ENCODE measurements at regions not wholly inside any gene's neighbourhood (a gene's known extent, or its start where the extent isn't known, plus 50 kb on each side); places are given as distances from the start of the nearest gene placed in this dataset.

DNA sequence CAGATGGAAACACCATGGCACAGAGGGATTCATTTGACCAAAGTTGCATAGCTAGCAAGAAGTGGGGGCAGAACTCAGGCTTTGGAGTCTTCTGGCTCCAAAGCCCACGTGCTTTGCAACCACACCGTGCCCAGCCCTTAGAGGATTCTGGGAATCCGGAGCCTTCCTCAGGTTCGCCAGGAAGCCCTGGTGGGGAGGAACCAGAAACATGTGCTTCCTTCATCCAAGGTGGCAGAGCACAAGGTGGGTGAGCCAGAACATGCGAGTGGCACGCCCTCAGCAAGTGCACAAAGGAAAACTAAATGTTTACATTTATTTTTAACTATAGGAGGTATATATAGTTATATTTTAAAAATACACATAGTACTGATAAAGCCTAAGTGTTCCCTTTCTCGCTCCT is 151.9 kb upstream of the NECTIN1 start:
- DNase-seq = no peak

DNA sequence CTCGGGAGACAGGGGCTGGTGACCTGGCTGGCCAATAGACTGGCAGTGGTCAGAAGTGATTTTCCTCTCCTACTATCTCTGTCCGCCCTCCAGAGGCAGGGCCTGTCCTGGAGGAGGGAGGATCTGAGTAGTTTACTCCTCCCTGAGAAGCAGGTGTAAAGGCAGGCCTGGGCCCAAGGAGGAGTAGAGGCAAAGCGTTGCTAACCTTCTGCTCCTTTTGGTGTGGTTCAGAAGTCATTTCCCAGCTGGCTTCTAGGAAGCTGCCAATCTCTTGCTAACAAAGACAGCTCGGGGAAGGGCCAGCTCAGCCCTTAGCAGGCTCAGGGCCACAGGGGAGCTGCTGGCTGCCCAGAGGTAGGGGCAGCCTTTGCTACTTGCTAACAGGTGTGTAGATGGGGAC is 151.1 kb upstream of the NECTIN1 start:
- DNase-seq = no peak

DNA sequence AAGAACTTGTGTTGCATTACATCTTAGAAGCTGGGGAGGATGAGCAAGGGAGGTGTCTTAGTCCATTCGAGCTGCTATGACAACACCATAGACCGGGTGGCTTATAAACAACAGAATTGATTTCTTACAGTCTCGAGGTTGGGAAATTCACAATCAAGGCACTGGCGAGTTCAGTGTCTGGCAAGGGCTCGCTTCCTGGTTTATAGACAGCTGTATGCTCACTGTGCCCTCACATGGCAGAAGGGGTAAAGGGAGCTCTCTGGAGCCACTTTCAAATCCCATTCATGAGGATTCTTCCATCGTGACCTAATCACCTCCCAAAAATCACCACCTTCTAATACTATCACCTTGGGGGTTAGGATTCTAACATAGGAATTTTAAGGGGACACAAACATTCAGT is 150.0 kb upstream of the NECTIN1 start:
- DNase-seq = no peak

DNA sequence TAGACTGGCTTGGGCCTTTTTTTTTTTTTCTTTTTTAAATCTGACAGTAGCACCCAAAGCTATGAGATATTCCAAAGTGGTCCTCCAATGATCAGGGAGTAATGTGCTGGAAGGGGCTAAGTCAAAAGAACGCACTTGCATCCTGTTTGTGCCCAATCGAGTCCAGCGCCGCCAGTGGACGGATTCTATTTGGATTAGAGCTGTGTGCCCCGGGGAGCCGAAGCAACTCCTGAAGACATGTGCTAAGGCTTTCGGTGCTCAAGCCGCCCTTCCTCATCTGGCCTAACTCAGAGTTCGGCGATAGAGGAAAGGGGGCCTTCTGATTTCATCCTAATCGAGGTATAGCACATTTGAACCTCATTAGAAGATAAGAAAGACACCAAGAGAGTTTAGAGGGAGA is 147.8 kb upstream of the NECTIN1 start:
- DNase-seq = no peak

DNA sequence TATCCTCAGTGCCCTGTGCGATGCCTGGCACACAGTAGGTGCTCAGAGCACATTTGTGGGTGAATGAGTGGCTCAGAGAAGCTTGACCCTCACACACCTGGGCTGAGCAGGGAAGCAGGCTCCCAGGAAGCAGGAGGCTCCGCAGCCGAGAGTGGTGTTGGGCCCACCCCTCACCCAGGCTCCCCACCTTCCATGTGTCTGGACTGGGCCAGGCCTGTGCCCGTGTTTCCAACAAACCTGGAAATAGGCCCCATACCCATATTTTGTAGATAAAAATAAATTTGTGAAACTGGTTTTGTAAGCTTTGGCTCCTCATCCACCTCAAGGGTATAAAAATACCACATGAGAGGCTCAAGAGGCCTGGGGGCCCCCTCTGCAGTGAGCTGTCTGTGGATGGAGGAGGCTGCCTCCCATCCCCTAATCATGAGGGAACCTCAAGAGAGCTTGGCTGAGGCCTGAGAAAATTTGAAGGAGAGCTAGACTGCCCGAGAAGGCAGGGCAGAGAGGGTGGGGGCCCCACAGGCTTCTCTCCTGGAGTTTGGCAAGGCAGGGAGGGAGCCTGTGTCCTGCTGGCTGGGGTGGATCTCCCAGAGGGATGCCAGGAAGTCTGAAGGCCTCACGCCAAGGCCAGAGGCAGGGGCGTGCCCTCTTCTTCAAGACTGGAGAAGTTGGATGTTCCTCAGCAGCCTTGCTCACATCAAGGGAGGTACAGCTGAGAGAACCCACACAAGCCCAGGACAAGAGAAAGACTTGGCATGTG is 147.0 kb upstream of the NECTIN1 start:
- no peak for DNase-seq

DNA sequence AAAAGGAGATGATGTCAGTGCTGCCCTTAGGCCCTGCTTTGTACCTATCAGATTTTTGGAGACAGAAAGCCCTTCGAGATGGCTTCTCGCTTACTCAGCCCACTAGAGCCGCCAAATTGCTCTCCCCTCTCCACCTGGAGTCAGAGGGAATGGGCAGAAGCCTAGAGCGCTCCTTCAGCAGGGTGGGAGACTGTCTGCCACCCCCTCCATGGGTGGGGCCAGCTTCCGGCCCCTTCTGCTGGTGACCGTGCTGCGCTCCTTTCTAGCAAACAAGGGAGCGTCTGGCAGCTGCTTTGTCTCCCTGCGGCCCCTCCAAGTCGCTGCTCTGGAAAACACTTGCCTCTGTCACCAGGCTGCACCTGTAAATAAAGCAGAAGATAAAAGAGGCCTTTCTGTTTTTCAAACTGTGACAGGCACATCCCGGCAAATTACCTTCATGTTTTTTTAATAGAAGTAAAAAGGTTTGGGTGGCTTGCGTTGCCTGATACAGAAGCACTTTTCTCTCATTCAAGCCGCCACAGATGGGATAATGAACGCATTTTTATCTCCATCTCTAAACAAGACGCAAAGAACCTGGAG is 145.7 kb upstream of the NECTIN1 start:
- DNase-seq = no peak

DNA sequence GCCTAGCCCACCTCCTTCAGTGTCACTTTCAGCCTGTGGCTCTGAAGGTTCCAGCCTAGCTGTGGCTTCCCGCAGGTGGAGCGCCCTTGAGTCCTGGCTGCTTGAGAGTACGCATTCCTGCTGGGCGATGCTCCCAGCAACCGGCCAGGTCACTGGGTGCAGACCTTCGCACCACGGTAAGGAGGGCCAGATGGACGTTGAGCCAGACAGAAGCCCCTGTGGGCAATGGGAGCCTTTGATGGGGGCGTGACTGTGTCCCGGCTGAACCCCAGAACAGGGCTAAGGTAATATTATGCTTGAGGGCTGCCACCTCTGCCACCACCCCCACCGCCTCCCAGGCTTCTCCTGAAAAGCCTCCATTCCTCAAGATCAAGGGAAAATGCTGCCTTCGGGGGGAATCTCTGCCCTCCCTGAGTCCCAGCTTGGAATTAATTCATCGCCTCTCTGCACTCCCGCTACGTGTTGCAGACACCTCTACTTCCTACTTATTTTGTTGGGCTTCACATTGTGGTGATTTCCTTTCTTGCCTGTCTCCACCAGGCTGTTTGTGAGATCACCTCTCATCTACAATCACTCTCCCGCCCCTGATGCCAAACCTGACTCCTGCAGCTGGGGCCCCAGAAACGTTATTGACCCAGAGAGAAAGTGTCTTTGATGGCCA is 144.9 kb upstream of the NECTIN1 start:
- DNase-seq = no peak

DNA sequence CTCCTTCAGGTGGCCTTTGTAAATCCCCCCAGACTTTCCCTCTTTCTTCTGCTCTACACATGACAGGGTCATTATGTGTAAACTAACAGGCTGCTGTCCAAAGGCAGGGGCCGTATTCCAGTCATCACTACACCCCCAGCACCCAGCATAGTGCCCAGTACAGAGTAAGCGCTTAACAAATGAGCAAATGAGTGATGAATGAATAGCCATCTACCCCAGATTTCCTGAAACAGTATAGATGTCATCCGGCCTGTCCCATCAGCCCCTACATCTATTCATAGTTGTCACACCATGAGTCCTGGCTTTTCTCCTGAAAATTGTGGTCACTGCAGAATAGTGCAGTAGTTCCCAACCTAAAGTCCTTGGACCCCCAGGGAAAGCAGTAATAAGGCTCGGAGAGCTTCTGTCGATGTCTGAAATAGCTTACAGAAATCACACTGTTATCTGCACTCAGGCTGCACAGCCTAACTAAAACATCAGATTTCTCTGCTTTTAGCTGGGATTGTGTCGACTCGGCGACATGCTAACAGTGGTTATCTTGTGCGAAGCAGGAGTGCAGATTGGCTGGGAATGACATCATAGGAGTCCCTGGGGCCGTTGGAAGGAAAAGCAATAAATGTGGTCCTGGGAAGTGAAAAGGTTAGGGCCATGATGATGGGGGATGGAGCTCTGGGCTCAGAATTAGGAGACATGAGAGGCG is 143.8 kb upstream of the NECTIN1 start:
- no peak for DNase-seq

DNA sequence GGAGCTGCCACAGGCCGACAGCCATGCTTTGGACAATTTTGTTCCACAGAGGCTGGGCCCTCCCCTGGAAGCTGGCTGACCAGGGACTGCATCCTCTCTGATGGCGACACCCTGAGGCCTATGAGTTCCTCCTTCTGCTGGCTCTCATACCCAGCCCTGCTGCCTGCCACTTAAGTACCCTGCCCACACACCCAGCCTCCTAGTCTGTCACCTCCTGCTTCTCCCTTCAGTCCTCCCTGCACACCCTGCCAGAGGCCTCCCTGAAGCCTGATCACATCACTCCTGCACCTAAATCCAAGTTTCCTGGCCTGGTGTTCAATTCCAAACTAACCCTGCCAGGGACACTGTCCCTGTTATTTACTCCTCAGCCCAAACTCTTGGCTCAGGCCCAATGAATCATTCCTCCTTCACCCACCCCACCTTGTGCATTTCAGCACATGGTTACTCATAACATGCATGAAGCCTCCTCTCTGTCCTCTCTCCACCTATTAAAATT is 136.7 kb upstream of the NECTIN1 start:
- no peak for DNase-seq

DNA sequence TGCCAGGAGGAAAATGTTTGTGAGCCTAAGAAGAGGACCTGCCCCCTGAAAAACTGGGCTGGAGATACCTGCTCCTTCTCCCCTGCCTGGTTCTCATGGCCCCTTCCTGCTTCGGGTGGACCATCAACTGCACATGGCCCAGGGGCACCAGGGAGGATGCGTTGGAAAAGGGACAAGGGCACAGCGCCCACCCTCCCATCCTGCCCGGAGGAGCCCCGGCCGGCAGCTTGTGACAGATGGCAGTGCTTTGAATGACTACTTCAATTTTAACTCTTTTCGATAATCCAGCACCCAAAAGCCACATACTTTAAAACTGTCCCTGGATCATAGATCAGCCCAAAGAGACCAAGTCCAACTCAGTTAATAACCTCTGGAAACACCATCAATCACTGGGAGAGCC is 135.8 kb upstream of the NECTIN1 start:
- no peak for DNase-seq

DNA sequence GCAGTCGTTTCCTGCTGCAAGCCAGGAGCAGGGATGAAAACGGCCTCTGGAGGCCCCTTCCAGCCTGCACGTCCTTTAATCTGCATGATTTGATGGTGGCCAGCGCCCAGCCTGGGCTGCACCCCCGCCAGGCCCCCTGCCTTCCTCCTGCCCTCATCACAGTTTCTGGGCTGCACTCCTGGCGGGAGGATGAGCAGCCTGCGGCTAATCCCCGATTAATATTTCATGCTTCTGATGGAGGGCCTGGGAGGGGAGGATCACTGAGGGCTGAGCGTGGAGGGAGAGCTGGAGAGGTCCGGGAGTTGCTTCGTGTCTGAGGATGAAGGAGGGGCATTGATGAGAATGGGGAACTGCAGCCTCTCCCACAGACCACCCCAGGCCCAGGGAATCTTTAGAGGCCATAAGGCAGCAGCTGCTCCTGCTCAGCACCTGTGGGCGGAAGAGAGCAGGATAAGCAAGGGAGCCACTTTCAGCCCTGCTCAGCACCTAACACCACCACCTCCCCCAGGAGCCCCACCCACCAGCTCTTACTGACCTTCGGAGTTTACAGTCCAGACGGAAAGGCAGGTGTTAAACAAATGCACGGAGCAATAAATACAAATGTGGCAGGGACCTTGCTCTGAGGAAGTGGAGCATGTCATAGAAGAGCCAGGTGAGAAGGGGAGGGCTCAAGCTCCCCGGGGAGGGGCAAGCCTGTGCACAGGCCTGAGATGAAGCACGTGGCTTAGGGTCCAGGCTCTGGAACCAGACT is 135.0 kb upstream of the NECTIN1 start:
- peak in 1 of 2 experiments; percentile 25 for DNase-seq

DNA sequence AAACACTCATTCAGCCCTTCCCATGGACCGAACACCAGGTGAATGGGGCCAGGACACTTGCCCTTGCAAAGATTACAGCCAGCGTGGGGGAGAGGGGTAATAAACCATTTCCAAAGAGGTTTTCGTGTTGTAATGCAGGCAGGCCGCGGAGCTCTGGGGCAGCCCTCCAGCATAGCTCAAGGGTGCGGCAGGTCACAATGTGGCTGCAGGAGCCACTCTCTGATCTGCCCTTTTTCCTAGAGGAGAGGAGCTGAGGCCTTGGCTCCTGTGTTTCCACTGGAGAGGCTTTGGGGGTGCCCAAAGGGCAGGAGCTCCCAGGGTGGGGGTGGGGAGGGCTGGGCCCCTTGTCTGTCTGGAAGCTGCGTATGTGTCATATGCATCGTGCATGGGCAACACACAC is 134.2 kb upstream of the NECTIN1 start:
- DNase-seq = no peak

DNA sequence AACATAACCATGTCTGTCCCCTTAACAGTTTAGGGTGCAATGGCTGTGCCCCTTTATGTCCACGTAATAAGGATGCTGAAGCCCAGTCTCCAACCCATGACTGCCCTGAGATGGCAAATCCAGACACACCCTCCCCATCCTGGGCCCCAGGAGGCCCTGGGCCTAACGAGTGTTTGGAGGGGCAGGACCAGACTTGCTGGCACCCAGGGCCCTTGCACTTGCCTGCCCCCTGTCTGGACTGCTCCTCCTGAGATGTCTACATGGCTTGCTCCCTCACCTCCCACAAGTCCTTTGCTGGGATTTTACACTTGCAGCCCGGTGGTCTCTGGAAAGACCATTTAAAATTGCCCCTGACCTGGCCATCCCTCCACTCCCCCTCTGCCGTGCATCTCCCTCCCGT is 132.2 kb upstream of the NECTIN1 start:
- DNase-seq = no peak

DNA sequence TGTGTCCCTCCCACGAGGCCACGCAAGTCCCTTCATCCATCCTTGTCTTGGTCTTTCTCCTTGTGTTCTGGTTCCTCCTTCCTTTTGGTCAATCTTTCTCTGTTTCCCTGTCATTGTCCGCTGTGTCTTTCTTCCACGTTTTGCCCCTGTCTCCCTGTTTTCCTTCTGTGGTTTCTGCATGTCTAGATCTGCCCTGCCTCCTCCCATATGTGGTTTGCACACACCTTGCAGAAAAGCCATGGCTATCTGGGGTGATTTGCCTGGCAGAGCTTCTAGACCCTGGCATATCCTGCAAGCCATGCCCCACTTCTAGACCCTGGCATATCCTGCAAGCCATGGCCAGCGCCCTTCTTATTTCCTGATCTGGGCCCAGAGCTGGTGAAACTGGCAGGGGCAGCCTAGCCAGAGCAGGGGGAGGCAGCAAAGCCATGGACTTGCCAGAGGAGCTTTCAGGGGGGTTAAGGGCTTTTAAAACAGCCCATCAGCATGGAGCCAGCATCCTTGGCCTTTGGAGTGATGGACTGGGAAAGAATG is 131.6 kb upstream of the NECTIN1 start:
- DNase-seq = no peak

DNA sequence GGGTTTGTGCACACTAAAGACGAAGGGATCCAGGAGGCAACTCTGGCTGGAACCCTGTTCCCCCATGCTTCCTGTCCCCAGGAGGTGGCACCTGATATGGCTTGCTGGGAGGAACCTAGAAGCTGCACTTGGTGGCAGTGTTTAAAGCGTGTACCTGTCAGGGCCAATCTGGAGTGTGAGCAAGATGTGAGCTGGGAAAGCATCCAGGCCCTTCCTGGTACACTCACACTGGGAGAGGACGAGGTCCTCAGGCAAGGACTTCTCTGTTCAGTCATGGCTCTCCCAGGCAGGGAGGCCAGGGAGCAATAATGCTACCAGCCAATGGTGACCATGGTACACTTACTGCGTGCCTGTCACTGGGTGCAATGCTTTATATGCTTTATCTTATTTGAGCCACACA is 130.7 kb upstream of the NECTIN1 start:
- no peak for DNase-seq

DNA sequence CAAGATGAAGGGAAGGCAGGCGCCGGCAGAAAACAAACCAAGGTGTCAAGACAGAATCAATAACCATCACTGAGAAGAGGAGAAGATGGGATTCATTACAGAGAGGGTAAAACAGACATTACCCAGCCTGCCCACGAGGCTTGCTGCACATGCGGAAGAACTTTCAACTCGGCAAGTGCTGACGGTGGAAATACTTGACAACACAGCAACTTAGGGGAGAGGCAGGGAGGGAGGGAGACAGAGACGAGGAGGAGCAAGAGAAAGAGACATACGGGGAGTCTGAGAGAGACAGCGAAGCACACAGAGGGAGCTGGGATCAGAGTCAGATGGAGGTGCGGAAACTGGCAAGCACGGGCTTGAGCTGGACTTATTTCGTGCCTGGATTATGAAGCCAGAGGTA is 129.3 kb upstream of the NECTIN1 start:
- no peak for DNase-seq

DNA sequence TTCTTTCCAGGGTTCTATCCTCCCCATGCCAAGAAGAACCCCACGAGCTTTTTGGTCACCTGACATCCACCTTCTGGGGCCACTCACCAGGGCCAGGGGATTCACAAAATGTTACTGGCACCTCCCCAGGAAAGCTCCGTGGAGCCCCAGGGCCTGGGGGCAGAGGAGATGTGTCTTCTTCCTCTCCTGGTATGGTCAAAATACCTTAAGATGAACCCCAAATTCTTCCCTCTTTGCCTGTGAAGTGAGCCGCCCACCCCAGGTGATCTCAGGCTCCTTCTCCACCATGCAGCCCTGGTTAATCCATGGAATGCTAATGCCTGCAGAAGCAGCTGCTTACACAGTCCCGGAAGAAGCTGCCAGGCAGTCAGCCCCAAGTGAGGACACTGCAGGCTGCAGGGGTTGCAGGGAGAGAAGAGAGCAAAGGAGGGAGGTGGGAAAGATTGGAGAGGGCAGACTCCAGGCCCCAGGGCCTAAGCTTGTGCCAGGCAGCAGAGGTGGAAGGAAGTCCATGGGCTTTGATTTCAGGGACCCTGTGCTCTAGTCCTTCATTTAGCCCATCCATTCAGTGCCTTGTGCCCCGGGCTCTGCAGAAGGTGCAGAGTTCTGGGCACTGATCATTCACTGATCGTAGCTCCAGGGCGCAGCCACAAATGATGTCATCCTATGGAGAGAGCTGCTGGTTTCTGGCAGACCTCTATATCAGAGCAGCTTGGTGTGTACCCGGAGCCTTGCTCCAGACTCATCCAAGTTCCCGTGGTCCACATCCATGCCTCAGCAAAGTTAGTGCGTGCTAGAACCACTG is 127.9 kb upstream of the NECTIN1 start:
- no peak for DNase-seq

DNA sequence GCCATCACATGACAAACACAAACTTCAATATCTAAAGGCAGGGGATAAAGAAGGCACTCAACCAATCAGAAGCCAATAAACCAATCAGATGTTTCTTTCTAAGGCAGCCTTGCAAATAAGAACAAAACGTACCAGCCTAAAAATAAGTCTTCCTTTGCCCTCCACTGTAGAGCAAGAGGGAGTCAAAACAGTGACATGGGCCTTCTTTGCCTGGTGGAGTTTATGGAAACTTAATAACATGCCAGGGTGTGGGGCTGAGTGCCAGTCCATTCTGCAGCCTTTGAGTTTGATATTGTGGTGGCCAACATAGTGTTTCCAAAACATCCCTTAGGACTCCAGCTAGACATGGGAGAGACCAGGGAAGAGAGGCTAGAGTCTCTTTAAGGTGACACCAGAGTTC is 126.1 kb upstream of the NECTIN1 start:
- DNase-seq = no peak

DNA sequence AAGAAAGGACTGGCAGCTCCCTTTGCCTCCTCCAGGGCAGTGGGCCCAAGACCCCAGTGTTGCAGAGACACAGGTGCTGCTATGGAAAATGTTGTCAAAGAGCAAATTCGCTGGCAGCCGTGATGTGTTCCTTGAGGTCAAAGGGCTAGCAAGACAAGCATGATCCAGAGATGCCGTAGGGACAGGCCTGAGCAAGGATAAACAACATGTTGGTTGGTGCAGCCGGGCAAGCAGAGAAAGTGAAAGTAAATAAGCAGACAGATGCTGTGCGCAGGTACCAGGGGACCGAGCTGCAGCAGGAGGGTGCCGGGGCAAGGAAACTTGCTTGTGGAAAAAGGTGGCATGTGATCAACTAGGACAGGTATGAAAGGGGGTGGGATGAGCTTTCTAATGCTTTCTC is 125.5 kb upstream of the NECTIN1 start:
- DNase-seq = no peak

DNA sequence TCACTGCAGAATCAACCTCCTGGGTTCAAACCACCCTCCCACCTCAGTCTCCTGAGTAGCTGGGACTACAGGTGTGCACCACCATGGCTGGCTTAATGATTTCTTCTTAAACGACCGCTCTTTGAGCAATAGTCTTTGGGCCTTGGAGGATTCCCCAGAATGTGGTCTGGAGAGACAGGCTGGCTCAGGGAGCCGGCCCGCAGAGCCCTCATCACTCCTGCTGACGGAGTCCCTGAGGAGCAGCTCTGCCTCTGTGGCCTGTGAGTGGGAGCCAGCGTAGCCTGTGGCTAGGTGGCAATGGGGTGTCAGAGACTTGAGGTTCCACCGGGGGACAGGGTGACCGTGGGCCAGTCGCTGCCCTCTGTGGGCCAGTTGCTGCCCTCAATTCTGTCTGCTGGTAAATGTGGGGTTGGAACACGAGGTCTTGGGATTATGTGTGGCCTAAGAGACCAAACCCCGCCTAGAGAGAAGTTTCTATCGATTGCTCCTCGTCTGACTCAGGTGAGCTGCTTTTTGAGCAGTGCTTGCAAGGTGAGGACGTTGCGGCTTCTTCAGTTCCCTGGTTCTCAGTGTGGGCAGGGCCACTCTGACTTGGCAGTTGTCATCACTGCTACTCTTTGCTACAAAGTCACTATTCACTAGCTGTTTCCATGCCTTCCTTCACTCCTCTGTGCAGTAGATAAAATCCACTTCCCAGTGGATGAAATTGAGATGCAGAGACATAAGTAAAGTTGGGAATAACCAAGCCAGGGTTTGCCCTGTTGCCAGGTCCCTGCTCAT is 124.8 kb upstream of the NECTIN1 start:
- no peak for DNase-seq

DNA sequence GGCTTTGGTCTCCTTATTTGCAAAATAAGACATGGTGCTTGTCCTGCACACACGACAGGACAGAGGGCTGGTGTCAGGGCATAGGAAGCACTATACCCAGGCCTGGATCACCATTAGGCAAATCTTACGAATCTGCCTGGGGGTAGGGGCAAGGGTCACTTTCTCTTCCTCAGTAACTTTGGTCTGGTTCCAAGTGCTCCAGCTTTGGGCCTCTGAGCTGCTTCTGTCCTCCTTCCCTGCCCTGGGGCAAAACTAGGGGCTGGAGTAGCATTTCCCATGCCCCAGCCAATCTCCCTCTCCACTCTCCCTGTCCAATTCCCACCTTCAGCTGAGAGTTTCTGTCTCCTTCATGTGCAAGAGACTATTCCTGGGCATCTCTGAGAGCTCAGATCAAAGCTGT is 123.7 kb upstream of the NECTIN1 start:
- DNase-seq = no peak

Data from SHP77 (cell line).